Hepatocyte (in vitro differentiated cells): ENCODE measurements at regions not wholly inside any gene's neighbourhood (a gene's known extent, or its start where the extent isn't known, plus 50 kb on each side); places are given as distances from the start of the nearest gene placed in this dataset.

Experiments
- DNase-seq: peaks from one replicate; pipeline ENCODE4 v3.0.0-alpha.2; 2016; ENCODE audit warnings: low spot score
- H2AFZ ChIP-seq: fragments of 200-600 bp; sonication (generic); 2 replicates; pipeline ENCODE4 v1.6.0; 2016; ENCODE audit warnings: antibody characterized with exemption, mild to moderate bottlenecking
- H3K27ac ChIP-seq: fragments of 200-600 bp; sonication (generic); 2 replicates; pipeline ENCODE4 v1.5.1; 2016; ENCODE audit warnings: mild to moderate bottlenecking
- H3K27me3 ChIP-seq: fragments of 200-600 bp; sonication (generic); 2 replicates; pipeline ENCODE4 v1.6.1; 2016
- H3K36me3 ChIP-seq: fragments of 200-600 bp; sonication (generic); replicated peaks from 2 replicates; pipeline ENCODE4 v1.5.1; 2016; ENCODE audit warnings: low read depth; ENCODE audit not compliant: insufficient read depth
- H3K4me1 ChIP-seq: fragments of 200-600 bp; sonication (generic); 2 replicates; pipeline ENCODE4 v1.5.1; 2016; ENCODE audit warnings: mild to moderate bottlenecking, moderate library complexity; ENCODE audit not compliant: insufficient read depth
- H3K4me2 ChIP-seq: fragments of 200-600 bp; sonication (generic); 2 replicates; pipeline ENCODE4 v1.6.0; 2016
- H3K4me3 ChIP-seq: fragments of 200-600 bp; sonication (generic); 2 replicates; pipeline ENCODE4 v1.5.1; 2016; ENCODE audit warnings: mild to moderate bottlenecking
- H3K79me2 ChIP-seq: fragments of 200-600 bp; sonication (generic); 2 replicates; pipeline ENCODE4 v1.6.0; 2017; ENCODE audit warnings: mild to moderate bottlenecking
- H3K9me2 ChIP-seq: fragments of 200-600 bp; sonication (generic); replicated peaks from 2 replicates; pipeline ENCODE4 v1.6.0; 2017; ENCODE audit warnings: mild to moderate bottlenecking; ENCODE audit not compliant: insufficient read depth
- H3K9me3 ChIP-seq: fragments of 200-600 bp; sonication (generic); 2 replicates; pipeline ENCODE4 v1.5.1; 2016; ENCODE audit warnings: low read depth, mild to moderate bottlenecking
- H4K20me1 ChIP-seq: fragments of 200-600 bp; sonication (generic); 2 replicates; pipeline ENCODE4 v1.6.0; 2016; ENCODE audit warnings: mild to moderate bottlenecking; ENCODE audit not compliant: insufficient read depth, poor library complexity, severe bottlenecking
- EZH2 ChIP-seq: fragments of 200-600 bp; sonication (generic); IDR thresholded peaks from 2 replicates; pipeline ENCODE4 v1.6.1; 2016; ENCODE audit warnings: antibody characterized with exemption, mild to moderate bottlenecking, borderline replicate concordance
- EZH2phosphoT487 ChIP-seq: fragments of 200-600 bp; sonication (generic); IDR thresholded peaks from one replicate; pipeline ENCODE4 v1.6.1; 2018; ENCODE audit warnings: antibody characterized with exemption, mild to moderate bottlenecking, low read depth, moderate library complexity; ENCODE audit not compliant: unreplicated experiment, severe bottlenecking
- WGBS: methylation state at CpG from one replicate; pipeline ENCODE4 v1.1.6; 2016; ENCODE audit warnings: low lambda C conversion rate; ENCODE audit errors: missing lambda C conversion rate; 5-methylcytosine and 5-hydroxymethylcytosine counted together
- TF ChIP-seq, protein P1 (sequence below): fragments of 200-600 bp; sonication (generic); IDR thresholded peaks from 2 replicates; pipeline ENCODE4 v1.5.1; 2016; ENCODE audit warnings: antibody characterized with exemption, mild to moderate bottlenecking; ENCODE audit not compliant: poor library complexity

DNA sequence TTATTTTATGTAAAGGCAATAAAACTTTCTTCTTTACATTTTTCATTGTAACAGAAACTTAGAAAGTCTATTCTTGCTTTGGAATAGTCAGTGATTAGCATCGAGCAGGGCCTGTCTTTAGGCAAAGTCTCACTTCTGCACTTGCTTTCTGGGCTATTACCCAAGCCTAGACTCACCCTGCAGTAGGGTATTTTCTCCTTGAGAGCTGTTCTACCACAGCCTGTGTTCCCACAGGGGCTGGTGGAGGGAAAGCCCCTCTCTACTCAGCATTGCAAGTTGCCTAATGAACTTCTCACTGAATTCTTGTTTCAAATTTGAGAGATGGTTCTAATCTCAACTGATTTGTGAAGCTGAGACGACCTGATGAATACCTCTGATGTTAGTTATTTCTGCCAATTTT lies 111.7 kb upstream of the KLHL14 start:
- Histone ChIP-seq H4K20me1 (no peaks in the 10 kb centered on the region), H3K4me3 (no peak overlapping the region), H2AFZ (no peak overlapping the region), H3K27me3 (no peaks in the 10 kb centered on the region), H3K4me2 (no peak overlapping the region), H3K9me2 (no peaks in the 10 kb centered on the region), H3K4me1 (no peaks in the 10 kb centered on the region), H3K9me3 (no peaks in the 10 kb centered on the region), H3K36me3 (no peaks in the 10 kb centered on the region), H3K27ac (no peak overlapping the region), H3K79me2 (no peaks in the 10 kb centered on the region)
- DNase-seq: no peak
- 87% methylated on average over 2 of the region's 2 CpGs for WGBS
- no peak for TF ChIP-seq EZH2phosphoT487
- TF ChIP-seq, protein P1, sequence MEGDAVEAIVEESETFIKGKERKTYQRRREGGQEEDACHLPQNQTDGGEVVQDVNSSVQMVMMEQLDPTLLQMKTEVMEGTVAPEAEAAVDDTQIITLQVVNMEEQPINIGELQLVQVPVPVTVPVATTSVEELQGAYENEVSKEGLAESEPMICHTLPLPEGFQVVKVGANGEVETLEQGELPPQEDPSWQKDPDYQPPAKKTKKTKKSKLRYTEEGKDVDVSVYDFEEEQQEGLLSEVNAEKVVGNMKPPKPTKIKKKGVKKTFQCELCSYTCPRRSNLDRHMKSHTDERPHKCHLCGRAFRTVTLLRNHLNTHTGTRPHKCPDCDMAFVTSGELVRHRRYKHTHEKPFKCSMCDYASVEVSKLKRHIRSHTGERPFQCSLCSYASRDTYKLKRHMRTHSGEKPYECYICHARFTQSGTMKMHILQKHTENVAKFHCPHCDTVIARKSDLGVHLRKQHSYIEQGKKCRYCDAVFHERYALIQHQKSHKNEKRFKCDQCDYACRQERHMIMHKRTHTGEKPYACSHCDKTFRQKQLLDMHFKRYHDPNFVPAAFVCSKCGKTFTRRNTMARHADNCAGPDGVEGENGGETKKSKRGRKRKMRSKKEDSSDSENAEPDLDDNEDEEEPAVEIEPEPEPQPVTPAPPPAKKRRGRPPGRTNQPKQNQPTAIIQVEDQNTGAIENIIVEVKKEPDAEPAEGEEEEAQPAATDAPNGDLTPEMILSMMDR: no peak
- no peak for TF ChIP-seq EZH2

- Histone ChIP-seq H3K79me2 (no peaks in the 10 kb centered on the region), H3K9me3 (no peaks in the 10 kb centered on the region), H2AFZ (no peak overlapping the region), H4K20me1 (no peaks in the 10 kb centered on the region), H3K9me2 (no peaks in the 10 kb centered on the region), H3K4me3 (no peak overlapping the region), H3K27me3 (no peaks in the 10 kb centered on the region), H3K36me3 (no peaks in the 10 kb centered on the region), H3K4me2 (no peak overlapping the region), H3K27ac (no peak overlapping the region), H3K4me1 (no peaks in the 10 kb centered on the region)
- DNase-seq: no peak
- TF ChIP-seq, protein P1: no peak
- TF ChIP-seq EZH2 (no peak), EZH2phosphoT487 (no peak)
- 73% methylated on average over 4 of the region's 4 CpGs for WGBS
Observed at GRCh38 chr18:32881009-32881408, 108.2 kb upstream of the KLHL14 start.

DNA sequence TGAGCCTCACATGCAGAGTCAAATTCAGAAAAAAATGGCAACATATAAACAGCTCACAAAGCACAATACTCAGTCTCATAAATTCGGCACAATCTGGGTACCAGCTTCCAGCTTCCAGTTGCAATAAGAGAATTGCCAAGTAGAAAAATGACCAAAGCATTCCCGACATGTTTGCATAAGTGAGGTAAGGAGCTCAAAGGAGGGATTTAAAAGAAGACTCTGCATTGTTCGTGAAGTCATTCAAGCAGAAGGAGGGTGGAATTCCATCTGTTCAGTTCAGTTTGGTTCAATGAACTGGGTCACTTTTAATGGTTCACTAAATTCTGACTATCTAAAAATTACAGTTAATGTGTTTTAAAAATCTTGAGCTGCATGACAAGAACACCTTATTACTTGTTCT lies 106.7 kb upstream of the KLHL14 start:
- Histone ChIP-seq H4K20me1 (no peaks in the 10 kb centered on the region), H3K36me3 (no peaks in the 10 kb centered on the region), H3K9me2 (no peaks in the 10 kb centered on the region), H3K4me1 (no peaks in the 10 kb centered on the region), H3K4me2 (no peak overlapping the region), H3K79me2 (no peaks in the 10 kb centered on the region), H2AFZ (no peak overlapping the region), H3K27me3 (no peaks in the 10 kb centered on the region), H3K27ac (no peak overlapping the region), H3K9me3 (no peaks in the 10 kb centered on the region), H3K4me3 (no peak overlapping the region)
- 60% methylated on average over 3 of the region's 3 CpGs for WGBS
- no peak for DNase-seq
- TF ChIP-seq EZH2phosphoT487 (no peak), EZH2 (no peak)
- TF ChIP-seq, protein P1: no peak

DNA sequence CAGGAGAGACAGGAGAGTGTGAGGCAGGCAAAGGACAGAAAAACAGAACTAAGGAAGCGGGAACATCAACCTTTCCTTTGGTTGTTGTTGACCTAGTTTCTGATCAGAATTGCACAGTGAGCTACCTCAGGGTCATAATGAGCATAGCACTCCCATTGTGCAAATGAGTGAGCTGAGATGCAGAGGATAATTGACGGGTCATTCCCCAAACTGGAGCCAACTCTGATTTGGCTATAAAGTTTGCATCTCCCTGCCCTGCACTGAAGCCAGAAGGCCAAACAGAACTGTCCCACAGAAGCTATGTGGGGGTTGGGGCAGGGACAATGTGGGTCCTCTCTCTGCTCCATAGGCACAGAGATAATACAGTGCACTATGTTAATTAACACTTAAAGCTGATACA lies 105.6 kb upstream of the KLHL14 start:
- H3K9me3 ChIP-seq: no peaks in the 10 kb centered on the region
- TF ChIP-seq, protein P1: no peak
- TF ChIP-seq EZH2phosphoT487 (no peak), EZH2 (no peak)
- H3K4me2 ChIP-seq: no peak overlapping the region
- H3K27me3 ChIP-seq: no peaks in the 10 kb centered on the region
- H3K4me1 ChIP-seq: no peaks in the 10 kb centered on the region
- no peak overlapping the region for H3K27ac ChIP-seq
- no peak overlapping the region for H3K4me3 ChIP-seq
- no peaks in the 10 kb centered on the region for H3K9me2 ChIP-seq
- H4K20me1 ChIP-seq: no peaks in the 10 kb centered on the region
- 80% methylated on average over 2 of the region's 2 CpGs for WGBS
- H3K79me2 ChIP-seq: no peaks in the 10 kb centered on the region
- no peak for DNase-seq
- H2AFZ ChIP-seq: no peak overlapping the region
- H3K36me3 ChIP-seq: no peaks in the 10 kb centered on the region
